ENCODE measurements at regions not wholly inside any gene's neighbourhood (a gene's known extent, or its start where the extent isn't known, plus 50 kb on each side); places are given as distances from the start of the nearest gene placed in this dataset.
"Not testable (repeated sequence)": the region's sequence is repeated elsewhere in the genome, so short reads cannot be mapped to it uniquely, and the experiment has no call there.

DNA sequence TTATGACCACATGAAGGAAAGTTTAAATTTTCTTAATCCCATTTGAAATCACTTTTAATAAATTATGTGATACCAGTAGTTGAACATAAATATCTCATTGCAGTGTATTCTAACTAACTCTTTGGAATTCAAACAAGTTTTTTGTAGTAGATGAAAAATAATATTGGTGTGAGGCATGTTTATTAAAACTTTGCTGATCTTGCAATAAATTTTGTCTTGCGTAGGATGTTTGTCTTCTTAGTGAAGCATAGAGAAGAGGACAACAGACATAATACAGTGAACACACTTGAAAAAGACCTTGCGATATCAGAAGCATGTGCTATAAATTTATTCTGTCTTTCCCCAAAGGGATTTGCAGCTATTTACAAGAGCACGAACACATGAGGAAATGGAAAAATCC lies 140.7 kb downstream of the HTR1B start:
- DNase-seq = no peak

DNA sequence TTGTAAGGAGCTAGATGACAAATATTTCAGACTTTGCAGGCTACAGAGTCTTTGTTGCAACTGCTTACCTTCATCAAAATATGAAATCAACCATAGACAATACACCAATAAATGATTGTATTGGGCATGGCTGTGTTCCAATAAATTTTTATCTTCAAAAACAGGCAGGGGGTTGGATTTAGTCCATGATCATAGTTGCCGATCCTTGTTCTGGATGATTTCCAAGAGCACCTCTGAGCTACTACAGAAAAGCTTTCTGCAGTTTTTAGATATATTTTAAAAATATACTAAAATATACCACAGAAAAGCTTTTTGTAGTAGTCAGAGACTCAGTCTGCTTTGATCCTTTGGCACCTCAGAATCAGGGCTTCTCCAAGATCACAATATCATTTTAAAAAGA lies 145.0 kb downstream of the HTR1B start:
- no peak for DNase-seq

DNA sequence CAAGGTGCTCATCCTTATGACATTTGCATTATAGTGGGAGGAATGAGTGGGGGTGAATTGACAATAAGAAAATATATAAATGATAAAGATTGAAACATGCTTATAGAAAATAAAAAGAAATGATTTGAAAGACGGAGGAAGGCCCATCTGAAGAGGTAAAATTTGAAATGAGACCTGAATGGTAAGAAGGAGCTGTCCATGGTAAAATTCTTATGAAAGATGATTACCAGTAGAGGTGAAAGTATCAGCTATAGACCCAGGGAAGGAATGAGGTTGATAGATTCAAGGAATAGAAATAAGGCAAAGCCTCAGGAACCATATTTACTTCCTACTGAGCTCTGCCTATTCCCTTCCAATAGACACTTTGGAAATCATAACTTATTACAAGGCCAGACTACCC lies 149.7 kb downstream of the HTR1B start:
- no peak for DNase-seq

DNA sequence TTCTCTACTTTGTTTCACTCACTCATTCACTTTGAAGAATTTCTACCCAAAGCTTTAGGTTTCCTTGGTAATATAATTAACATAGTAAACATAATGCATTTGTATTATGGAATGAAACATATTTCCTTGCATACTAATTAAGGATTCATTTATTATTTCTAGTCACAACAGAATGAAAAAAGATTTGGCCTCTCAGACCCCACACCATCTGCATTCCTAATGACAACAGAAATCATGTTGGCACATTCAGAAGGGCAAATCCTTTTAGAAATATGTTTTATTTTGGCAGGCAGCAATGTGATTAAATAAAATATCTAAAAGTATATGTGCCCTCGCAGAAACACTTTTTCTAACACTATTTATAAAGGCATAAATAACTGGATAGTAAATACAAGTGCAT lies 163.4 kb downstream of the HTR1B start:
- DNase-seq = no peak

DNA sequence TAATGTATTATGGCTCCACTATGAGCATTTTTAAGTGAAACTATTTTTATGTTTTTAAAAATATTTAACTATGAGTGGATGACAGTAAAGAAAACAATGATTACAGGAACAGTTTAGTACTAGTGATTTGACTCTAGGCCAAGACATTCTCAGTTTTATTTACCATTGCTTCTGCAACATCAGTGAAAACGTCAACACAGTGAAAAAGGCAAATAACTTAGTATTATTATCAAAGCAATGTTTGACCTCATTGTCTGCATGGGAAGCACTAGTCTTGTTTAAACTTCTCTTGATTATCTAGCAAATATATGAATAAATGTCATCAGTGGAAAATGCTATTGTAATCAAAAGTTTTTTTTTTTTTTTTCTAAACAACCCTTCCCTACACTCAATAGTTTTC lies 165.0 kb downstream of the HTR1B start:
- no peak for DNase-seq

DNA sequence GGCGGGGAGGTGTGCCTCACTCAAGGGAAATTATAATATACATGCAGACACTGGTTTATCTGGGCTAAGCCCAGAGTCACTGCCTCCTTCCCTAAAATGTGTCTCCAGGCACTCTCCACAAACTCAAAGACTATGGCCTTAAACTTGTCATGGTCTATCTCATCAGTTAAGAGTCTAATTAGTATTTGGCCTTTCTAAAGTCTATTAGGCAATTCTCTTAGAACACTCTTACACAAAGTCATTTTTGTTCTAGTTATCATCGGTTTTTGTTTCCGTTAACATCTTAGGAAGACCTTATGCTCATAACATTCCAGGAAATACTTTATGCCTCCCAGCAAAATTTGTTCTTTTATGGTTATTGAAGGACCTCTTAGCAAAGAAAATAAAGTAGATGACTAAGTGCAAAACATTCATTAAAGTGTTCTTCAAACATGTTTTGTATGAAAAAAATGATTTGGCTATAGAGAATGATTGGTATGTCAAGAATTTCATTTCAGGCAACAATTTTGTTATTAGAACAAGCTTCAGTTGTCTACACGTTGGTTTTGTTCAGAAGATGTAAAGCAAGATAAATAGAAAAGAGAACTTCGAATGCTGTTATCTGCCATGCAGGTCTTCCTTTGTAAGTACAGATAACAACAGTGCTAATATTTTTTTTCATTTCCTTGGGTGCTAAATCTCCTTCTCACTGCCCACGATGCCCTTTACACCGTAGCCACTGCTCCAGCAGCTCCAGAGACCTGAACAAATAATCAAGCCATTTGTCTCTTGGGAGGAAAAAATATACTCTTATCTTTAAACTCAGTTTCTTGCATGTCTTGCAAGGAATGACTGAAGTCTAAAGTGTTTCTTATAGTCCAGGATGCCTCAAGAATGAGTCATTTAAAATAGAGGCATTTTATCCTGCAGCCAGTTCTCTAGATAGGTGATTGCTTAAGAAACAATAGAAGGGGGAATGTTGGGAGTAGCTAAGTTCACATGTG lies 170.4 kb downstream of the HTR1B start:
- no peak for DNase-seq

DNA sequence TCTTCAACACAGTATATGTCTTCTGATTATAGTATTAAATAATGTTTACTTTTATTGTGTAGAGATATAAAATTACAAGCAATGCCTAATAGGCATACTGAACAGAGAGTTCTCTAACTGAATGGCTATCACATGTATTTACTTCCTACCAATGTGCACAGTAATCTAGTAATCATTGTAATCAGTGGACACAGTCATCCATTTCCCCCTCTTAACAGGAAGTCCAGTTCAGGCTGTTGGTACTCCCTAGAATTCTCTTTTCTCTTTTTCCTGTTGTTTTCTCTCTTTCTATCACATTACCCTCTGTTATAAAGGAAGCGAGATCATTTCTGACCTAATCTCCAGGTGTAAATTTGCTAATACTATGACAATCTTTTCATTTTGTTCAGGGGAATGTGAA lies 172.5 kb downstream of the HTR1B start:
- no peak for DNase-seq

DNA sequence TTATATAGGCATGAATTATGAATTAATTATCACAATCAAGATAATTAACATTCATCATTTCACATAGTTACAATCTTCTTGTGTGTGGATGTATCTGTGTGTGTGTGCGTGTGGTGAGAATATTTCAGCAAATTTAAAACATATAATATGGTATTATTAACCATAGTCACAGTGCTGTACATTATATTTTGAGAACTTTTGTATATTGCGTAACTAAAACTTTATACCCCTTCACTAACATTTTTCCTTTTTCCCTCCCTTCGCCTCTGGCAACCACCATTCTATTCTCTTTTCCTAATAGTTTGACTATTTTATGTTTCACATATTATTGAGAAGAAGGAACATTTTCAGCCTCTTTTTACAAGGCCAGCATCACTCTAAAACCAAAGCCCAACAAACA lies 176.8 kb downstream of the HTR1B start:
- DNase-seq = no peak

DNA sequence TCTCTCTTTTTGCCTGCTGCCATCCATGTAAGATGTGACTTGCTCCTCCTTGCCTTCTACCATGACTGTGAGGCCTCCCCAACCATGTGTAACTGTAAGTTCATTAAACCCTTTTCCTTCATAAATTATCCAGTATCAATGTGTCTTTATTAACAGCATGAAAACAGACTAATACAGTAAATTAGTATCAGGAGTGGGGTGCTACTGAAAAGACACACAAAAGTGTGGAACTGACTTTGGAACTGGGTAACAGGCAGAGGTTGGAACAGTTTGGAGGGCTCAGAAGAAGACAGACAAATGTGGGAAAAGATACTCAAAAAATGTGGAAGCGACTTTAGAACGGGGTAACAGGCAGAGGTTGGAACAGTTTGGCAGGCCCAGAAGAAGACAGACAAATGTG lies 189.4 kb downstream of the HTR1B start:
- no peak for DNase-seq

DNA sequence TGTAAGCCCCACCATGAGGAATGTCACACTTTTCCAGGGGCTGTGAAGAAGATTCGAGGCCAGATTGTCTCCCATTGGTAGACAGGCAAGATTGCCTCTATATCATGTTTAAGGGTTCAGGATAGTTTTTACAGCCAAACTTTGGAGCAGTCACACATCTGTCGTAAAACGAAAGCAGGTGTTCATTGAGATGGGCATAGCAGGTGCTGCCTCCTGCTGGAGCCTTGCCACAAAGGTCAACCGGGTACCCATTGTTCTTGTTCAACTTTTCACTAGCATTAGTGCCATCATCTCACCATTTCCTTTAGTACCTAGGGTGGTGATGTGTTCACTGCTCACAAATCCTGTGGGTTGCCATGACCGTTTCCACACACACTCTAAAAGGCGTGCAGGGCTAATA lies 198.3 kb downstream of the HTR1B start:
- no peak for DNase-seq

DNA sequence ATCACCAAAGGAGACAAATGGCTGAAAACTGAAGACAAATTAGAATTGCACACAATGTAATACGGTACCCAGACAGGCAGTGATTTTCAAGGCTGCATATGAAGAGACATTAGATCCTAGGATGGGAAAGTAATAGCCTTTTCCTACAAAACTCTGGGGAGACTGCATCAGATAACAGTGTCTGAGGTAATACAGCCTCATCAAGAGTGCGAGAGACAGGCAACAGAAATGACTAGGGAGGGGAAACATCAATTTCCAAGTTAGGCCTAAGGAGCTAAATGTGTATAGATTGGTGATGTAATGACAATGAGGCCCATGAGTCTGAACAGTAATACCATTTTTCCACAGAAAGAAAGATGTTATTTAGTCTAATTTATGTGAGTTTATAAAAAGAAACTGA lies 200.3 kb downstream of the HTR1B start:
- DNase-seq = no peak

DNA sequence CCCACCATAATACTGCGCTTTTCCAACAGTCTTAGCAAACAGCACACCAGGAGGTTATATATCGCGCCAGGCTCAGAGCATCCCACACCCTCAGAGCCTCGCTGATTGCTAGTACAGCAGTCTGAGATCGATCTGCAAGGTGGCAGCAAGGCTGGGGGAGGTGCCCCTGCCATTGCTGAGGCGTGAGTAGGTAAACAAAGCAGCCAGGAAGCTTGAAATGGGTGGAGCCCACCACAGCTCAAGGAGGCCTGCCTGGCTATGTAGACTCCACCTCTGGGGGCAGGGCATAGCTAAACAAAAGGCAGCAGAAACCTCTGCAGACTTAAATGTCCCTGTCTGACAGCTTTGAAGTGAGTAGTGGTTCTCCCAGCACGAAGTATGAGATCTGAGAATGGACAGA lies 211.5 kb downstream of the HTR1B start:
- DNase-seq = not testable (repeated sequence)

DNA sequence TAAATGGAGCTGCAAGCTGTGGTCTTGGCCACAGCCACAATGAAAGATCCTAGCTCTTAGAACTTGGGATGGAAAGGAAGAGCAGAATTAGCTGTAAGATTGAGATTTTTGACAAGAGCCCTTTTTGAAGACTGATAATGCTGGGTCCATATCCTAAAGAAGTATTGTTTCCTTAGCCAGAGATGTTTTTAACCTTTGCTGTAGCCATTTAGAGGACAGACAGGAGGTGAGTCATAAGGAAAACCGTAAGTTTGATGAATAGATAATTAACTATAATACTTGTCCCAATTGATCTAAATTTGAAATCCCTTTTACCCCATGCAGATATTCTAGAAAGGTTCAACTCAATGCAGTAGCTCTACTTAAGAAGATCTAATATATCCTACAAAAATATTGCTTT lies 213.7 kb downstream of the HTR1B start:
- DNase-seq = no peak

DNA sequence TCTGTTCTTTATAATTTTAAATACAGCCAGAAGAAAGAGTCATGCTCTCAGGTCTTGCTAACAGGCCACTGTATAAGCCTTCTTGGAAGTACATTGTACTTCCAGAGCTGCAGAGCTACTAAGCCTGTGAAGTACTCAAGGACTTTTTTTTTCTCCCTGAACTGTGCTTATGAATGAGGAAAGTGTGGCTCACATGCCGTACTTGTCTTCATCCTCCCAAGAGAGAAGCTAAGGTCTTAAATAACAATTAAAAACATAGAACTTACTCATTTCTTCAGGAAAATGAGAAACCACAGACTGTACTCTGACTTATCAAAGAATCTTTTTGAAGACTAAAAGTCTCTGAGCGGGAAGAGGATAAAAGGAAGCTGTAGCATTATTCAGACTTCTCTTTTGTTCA lies 218.3 kb downstream of the HTR1B start:
- no peak for DNase-seq

DNA sequence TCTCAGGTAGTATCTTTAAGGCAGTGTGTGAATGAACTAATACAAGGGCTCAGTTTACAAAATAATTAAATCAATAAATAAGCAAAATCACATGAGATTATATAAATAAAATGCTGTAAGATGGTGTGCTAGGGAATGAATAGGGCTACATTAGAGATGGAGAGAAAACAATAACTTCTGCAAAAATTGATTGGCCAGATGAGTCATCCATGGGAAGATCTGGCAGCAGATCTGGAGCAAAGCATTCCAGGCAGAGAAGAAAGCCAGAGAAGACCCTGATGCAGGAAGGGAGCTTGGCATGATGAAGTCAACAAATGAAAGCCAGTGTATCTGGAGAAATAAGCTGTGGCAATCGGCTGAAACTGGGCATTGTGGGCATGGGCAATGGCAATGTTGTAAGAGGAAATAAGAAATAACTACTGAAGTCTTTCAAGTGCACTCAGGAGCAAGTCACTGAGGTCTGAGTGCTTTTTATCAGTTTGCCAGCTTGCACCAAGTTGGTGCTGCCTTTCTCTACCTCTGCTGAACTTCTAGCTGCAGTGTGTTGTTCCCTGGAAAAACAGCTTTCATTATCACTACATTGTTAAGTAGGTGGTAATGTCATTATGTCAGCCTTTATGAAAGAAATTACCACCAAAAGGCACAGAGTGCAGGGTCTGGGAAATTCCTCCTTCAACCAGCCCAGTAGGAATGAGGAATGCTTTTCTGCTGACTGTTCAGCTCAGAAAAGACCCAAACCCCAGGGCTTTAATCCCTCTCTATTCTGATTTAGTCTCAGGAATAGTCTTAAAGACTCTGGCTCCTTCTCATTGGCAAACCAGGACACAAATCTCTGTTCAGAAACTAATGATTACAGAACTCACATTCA lies 231.6 kb downstream of the HTR1B start:
- no peak for DNase-seq

DNA sequence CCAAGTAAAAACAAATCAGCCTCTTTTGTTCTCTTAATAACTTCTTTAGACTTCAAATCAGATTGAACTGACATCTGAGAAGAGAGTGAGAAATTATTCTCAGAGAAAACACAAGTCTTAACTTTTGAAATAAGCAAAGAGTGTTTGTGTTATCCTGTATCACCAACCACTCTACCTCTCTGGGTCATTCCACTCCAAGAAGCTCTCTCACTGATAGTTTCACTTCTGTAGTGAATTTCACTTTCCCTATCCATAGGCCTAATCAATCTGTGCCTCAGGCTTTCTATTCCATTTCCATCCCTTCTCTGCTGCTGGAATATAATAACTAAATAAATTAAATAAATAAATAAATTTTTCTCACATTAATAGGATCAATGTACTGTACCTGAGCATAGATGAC lies 235.0 kb downstream of the HTR1B start:
- DNase-seq = no peak

DNA sequence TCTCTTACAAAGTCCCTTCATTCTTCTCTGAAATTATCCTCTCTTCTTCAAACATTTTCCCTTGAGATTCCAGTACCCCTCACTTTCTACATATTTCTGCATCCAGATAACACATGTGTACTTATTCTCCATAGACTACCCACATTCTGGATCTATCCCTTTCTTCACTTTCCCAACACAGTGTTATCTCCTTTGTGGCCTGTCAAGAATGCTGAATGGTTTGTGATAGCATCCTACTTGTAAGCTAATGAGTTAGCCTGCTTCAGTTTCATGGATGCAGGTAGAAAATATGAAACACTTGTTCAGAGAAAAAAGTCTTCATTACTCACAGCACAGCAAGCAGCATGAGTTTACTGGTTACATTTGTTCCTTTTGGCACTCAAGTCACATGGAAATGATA lies 245.4 kb downstream of the HTR1B start:
- DNase-seq = no peak

DNA sequence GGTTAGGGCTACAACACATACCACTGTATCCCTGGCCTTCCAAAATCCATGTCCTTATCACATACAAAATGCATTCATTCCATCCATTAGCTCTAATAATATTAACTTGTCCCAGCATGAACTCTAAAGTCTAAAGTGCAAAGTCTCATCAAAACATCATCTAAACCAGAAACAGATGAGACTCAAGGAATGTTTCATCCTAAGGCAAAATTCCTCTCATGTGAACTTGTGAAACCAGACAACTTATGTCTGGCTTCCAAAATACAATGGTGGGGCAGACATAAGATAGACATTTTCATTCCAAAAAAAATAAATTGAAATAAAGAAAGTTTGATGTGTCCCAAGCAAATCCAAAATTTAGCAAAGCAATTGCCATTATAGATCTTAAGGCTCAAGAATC lies 257.4 kb downstream of the HTR1B start:
- DNase-seq = no peak

DNA sequence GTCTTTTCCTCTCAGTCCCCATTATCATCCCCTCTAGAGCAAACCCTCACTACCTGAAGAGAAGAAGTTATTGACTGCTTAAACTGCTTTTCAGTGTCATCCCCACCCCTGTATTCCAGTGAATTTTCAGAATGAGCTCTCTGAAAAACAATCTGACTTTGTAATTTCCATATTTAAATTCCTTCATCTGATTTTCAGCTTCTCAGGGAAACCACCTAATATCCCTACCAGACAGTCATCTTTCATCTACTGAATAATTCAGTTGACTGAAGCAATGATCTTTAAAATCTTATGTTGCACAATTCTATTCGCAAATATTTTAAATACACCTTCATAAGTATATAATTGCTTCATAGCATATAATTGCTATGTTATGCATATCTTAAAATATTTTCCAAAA lies 258.7 kb downstream of the HTR1B start:
- DNase-seq = no peak

DNA sequence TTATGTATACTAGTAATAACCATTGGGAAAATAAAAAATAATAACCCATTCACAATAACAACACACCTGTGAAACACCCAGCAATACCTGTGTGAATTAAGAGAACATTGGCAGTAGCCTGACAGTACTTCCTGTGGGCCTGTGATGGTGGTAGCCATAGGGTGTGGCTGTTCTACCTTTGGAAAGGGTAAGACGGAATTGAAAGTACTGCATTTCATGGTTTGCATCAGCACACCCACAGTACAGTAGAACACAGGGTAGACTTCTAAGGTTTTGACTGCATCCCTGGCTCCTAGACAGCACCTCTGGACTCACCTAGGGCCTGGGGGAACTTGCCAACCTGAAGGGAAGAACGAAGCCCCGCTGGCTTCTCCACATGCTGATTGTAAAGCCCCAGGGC lies 279.8 kb downstream of the HTR1B start:
- DNase-seq = no peak

DNA sequence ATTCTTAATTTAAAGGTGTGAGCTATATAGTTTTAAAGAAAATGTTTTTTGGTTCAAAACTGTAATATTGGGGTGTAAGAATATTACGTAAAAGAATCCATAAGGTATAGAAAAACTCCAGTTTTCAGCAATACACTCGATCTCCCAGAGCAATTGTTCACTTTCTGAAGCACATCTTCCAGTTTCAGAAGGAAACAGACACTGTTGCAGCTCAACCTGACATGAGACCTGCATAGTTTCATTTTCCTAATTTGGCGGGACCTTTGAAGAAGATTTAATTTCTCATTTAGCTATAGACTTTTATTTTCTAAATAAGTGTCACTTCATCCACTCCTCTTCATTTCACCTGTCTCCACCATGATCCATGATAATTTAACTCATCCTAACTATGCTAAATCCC lies 281.5 kb downstream of the HTR1B start:
- DNase-seq = no peak

DNA sequence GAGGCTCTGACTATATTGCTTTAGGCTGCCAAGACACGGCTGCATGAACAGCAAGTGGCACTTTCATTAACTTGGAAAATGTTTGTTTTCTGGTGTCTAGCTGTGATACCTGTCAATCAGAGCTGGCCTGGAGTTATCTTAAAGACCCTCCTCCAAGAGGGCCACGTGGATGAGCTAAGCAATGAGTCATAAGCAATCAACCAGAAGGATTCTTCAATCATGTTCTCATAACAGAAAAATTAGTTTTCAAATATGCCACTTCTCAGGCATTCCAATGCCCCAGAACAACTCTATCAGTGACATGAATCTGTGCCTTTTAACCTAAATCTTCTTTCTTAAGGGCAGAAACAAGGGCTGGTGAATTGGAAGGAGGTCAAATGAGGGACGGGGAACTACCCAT lies 283.0 kb downstream of the HTR1B start:
- no peak for DNase-seq

DNA sequence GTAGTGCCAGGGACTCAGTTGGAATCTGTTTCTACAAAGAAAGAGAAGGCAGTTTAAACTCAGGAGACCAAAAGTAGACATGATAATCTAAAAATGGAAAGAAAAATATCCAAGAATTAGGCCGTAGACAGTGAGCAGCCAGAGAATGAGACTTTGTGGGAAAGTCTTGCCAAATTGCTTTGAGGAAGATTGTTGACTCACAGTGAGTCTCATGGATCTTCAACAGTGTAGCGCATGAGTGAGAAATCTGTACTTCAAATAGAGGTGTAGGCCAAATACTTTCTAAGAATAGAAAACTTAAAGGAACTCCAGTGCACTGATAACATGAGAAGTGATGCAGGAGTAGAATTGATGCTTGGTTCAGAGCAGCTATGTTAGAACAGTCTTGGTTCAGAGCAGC lies 284.5 kb downstream of the HTR1B start:
- no peak for DNase-seq

DNA sequence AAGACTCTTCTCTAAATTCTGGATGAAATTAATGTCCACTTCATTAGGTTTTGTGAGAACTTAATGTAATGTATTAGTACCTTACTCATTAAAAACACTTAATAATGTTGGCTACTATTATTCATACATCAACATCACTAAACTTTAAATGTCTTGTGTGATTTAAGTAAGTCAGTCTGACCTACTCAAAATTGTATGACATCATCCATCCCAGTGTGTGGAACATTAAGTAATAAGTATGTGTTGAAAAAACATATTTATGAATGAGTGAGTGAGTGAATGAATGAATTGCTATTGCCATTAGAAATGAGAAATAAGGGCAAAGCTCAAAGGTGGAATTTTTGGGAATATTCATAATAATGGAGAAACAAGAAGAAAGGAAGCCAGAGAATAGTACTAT lies 285.8 kb downstream of the HTR1B start:
- no peak for DNase-seq

Measured in NCI-H1105 treated with DMSO at 0.1 percent for 48 hours (cell line).